ENCODE measurements at regions not wholly inside any gene's neighbourhood (a gene's known extent, or its start where the extent isn't known, plus 50 kb on each side); places are given as distances from the start of the nearest gene placed in this dataset.

GRCh38 chr12:87280893-87281292 lies 748.3 kb downstream of the C12orf50 start:
- H3K36me3 Mint-ChIP-seq (ENCODE audit: insufficient read depth, unreplicated experiment), result no peaks in the 10 kb centered on the region
- intact Hi-C loops (cut with micrococcal nuclease), result no loop called here
- H3K9me3 Mint-ChIP-seq (ENCODE audit: unreplicated experiment), result no peaks in the 10 kb centered on the region
- no TSS peak for BruUV-seq (replicated peaks)
- no peak for TF ChIP-seq CTCF (IDR thresholded peaks at IDR 0.05; ENCODE audit: unreplicated experiment)
- ChIA-PET CTCF (no interaction called here), POLR2A (no interaction called here)
- no peaks in the 10 kb centered on the region for H3K4me1 Mint-ChIP-seq (ENCODE audit: insufficient read depth, unreplicated experiment)
- no peak overlapping the region for H3K4me3 Mint-ChIP-seq (ENCODE audit: unreplicated experiment)
- no peaks in the 10 kb centered on the region for H3K27me3 Mint-ChIP-seq (ENCODE audit: insufficient read depth, unreplicated experiment)
- no peak for DNase-seq (ENCODE audit: unreplicated experiment)
- H3K27ac Mint-ChIP-seq (ENCODE audit: low read depth, unreplicated experiment), result no peak overlapping the region

- BruUV-seq (replicated peaks), result no TSS peak
- intact Hi-C loops (cut with micrococcal nuclease), result no loop called here
- no peak for TF ChIP-seq CTCF (IDR thresholded peaks at IDR 0.05; ENCODE audit: unreplicated experiment)
- Mint-ChIP-seq H3K27ac (ENCODE audit: low read depth, unreplicated experiment) (no peak overlapping the region), H3K4me3 (ENCODE audit: unreplicated experiment) (no peak overlapping the region), H3K27me3 (ENCODE audit: insufficient read depth, unreplicated experiment) (no peaks in the 10 kb centered on the region), H3K36me3 (ENCODE audit: insufficient read depth, unreplicated experiment) (no peaks in the 10 kb centered on the region), H3K9me3 (ENCODE audit: unreplicated experiment) (no peaks in the 10 kb centered on the region), H3K4me1 (ENCODE audit: insufficient read depth, unreplicated experiment) (no peaks in the 10 kb centered on the region)
- DNase-seq (ENCODE audit: unreplicated experiment), result no peak
- ChIA-PET POLR2A (no interaction called here), CTCF (interaction anchor here (0.6 kb wide), 1 partner anchor 22 kb away, joined by 5 read pairs; no protein-coding TSS in a partner anchor)
These were observed 748.8 kb downstream of the C12orf50 start for GRCh38 chr12:87280356-87280755.

- CTCF ChIA-PET, result interaction anchor here (0.6 to 1.3 kb wide), 4 partner anchors 10 to 625 kb away, joined by 3 to 4 read pairs (median 3); no protein-coding TSS in a partner anchor
- H3K27me3 Mint-ChIP-seq (ENCODE audit: insufficient read depth, unreplicated experiment), result no peaks in the 10 kb centered on the region
- H3K4me1 Mint-ChIP-seq (ENCODE audit: insufficient read depth, unreplicated experiment), result no peaks in the 10 kb centered on the region
- DNase-seq (ENCODE audit: unreplicated experiment), result peak; percentile 29
- H3K9me3 Mint-ChIP-seq (ENCODE audit: unreplicated experiment), result no peaks in the 10 kb centered on the region
- intact Hi-C loops (cut with micrococcal nuclease), result loop anchor here (1.0 to 10.0 kb wide), 2 partner anchors 390 to 574 kb away; no protein-coding TSS in a partner anchor
- POLR2A ChIA-PET, result no interaction called here
- BruUV-seq (replicated peaks), result no TSS peak
- H3K36me3 Mint-ChIP-seq (ENCODE audit: insufficient read depth, unreplicated experiment), result no peaks in the 10 kb centered on the region
- no peak overlapping the region for H3K4me3 Mint-ChIP-seq (ENCODE audit: unreplicated experiment)
- peak; percentile 27 for TF ChIP-seq CTCF (IDR thresholded peaks at IDR 0.05; ENCODE audit: unreplicated experiment)
- no peak overlapping the region for H3K27ac Mint-ChIP-seq (ENCODE audit: low read depth, unreplicated experiment)
These were observed 754.5 kb downstream of the C12orf50 start for GRCh38 chr12:87274594-87275245.

- Mint-ChIP-seq H3K27me3 (ENCODE audit: insufficient read depth, unreplicated experiment) (no peaks in the 10 kb centered on the region), H3K36me3 (ENCODE audit: insufficient read depth, unreplicated experiment) (no peaks in the 10 kb centered on the region), H3K4me3 (ENCODE audit: unreplicated experiment) (no peak overlapping the region), H3K27ac (ENCODE audit: low read depth, unreplicated experiment) (no peak overlapping the region), H3K4me1 (ENCODE audit: insufficient read depth, unreplicated experiment) (no peaks in the 10 kb centered on the region), H3K9me3 (ENCODE audit: unreplicated experiment) (no peaks in the 10 kb centered on the region)
- BruUV-seq (replicated peaks), result no TSS peak
- no peak for DNase-seq (ENCODE audit: unreplicated experiment)
- no peak for TF ChIP-seq CTCF (IDR thresholded peaks at IDR 0.05; ENCODE audit: unreplicated experiment)
- CTCF ChIA-PET, result interaction anchor here (0.7 kb wide), 1 partner anchor 146 kb away, joined by 4 read pairs; no protein-coding TSS in a partner anchor
- POLR2A ChIA-PET, result no interaction called here
- intact Hi-C loops (cut with micrococcal nuclease), result loop anchor here (10.0 kb wide), 1 partner anchor 392 kb away; no protein-coding TSS in a partner anchor
These were observed 756.4 kb downstream of the C12orf50 start for GRCh38 chr12:87272851-87273250.
